Endothelial cell (in vitro differentiated cells): ENCODE measurements at regions not wholly inside any gene's neighbourhood (a gene's known extent, or its start where the extent isn't known, plus 50 kb on each side); places are given as distances from the start of the nearest gene placed in this dataset.
"Not testable (repeated sequence)": the region's sequence is repeated elsewhere in the genome, so short reads cannot be mapped to it uniquely, and the experiment has no call there.

Source experiments
- DNase-seq: peaks from one replicate; pipeline ENCODE4 v3.0.0; 2021; ENCODE audit warnings: low spot score
- H3K27ac Mint-ChIP-seq: one replicate; pipeline ENCODE4 v1.8.0; 2021; ENCODE audit warnings: mixed read lengths, inconsistent platforms; ENCODE audit not compliant: unreplicated experiment
- H3K27me3 Mint-ChIP-seq: one replicate; pipeline ENCODE4 v1.8.0; 2021; ENCODE audit warnings: mild to moderate bottlenecking, moderate library complexity, mixed read lengths, inconsistent platforms; ENCODE audit not compliant: unreplicated experiment
- H3K36me3 Mint-ChIP-seq: one replicate; pipeline ENCODE4 v1.8.0; 2021; ENCODE audit warnings: mild to moderate bottlenecking, low read depth, mixed read lengths, inconsistent platforms; ENCODE audit not compliant: unreplicated experiment
- H3K4me1 Mint-ChIP-seq: one replicate; pipeline ENCODE4 v1.8.0; 2021; ENCODE audit warnings: mild to moderate bottlenecking, mixed read lengths, inconsistent platforms; ENCODE audit not compliant: unreplicated experiment
- H3K4me3 Mint-ChIP-seq: one replicate; pipeline ENCODE4 v1.8.0; 2021; ENCODE audit warnings: mild to moderate bottlenecking, mixed read lengths, inconsistent platforms; ENCODE audit not compliant: unreplicated experiment
- H3K9me3 Mint-ChIP-seq: one replicate; pipeline ENCODE4 v1.8.0; 2021; ENCODE audit warnings: mixed read lengths, inconsistent platforms; ENCODE audit not compliant: unreplicated experiment
- CTCF ChIP-seq: fragments of 200-600 bp; sonication (generic); IDR thresholded peaks from one replicate; pipeline ENCODE4 v1.5.0; 2021; ENCODE audit warnings: antibody characterized with exemption; ENCODE audit not compliant: unreplicated experiment

GRCh38 chr10:63675171-63675570 is 154.0 kb downstream of the REEP3 start:
- peaks cover 31% of the 10 kb centered on the region for H3K4me1 Mint-ChIP-seq
- no peak for DNase-seq
- TF ChIP-seq CTCF = no peak
- H3K36me3 Mint-ChIP-seq = no peaks in the 10 kb centered on the region
- H3K9me3 Mint-ChIP-seq = no peaks in the 10 kb centered on the region
- peaks cover 7% of the 10 kb centered on the region for H3K27me3 Mint-ChIP-seq
- H3K4me3 Mint-ChIP-seq = no peak overlapping the region
- no peak overlapping the region for H3K27ac Mint-ChIP-seq

- Mint-ChIP-seq H3K9me3 (no peaks in the 10 kb centered on the region), H3K4me3 (no peak overlapping the region), H3K4me1 (peaks cover 12% of the 10 kb centered on the region), H3K36me3 (no peaks in the 10 kb centered on the region), H3K27ac (no peak overlapping the region), H3K27me3 (peaks cover 7% of the 10 kb centered on the region)
- DNase-seq = no peak
- TF ChIP-seq CTCF = no peak
Measured at GRCh38 chr10:63677001-63677400, 155.8 kb downstream of the REEP3 start.

- not testable (repeated sequence) for H3K36me3 Mint-ChIP-seq, H3K27ac Mint-ChIP-seq, H3K27me3 Mint-ChIP-seq, H3K9me3 Mint-ChIP-seq, DNase-seq, H3K4me3 Mint-ChIP-seq
- H3K4me1 Mint-ChIP-seq = peaks cover 11% of the 10 kb centered on the region
Measured at GRCh38 chr10:63680545-63680944, 159.3 kb downstream of the REEP3 start.

- no peak overlapping the region for H3K4me3 Mint-ChIP-seq
- H3K27ac Mint-ChIP-seq = no peak overlapping the region
- no peak for DNase-seq
- H3K36me3 Mint-ChIP-seq = no peaks in the 10 kb centered on the region
- no peaks in the 10 kb centered on the region for H3K9me3 Mint-ChIP-seq
- TF ChIP-seq CTCF = no peak
- peaks cover 3% of the 10 kb centered on the region for H3K27me3 Mint-ChIP-seq
- H3K4me1 Mint-ChIP-seq = peaks cover 11% of the 10 kb centered on the region
Measured at GRCh38 chr10:63681993-63682697, 160.9 kb downstream of the REEP3 start.

GRCh38 chr10:63682698-63683052 is 161.5 kb downstream of the REEP3 start:
- peaks cover 11% of the 10 kb centered on the region for H3K4me1 Mint-ChIP-seq
- not testable (repeated sequence) for DNase-seq, H3K4me3 Mint-ChIP-seq, H3K9me3 Mint-ChIP-seq, H3K36me3 Mint-ChIP-seq, H3K27me3 Mint-ChIP-seq, H3K27ac Mint-ChIP-seq

- Mint-ChIP-seq H3K4me1 (peaks cover 11% of the 10 kb centered on the region), H3K27ac (no peak overlapping the region), H3K36me3 (no peaks in the 10 kb centered on the region), H3K9me3 (no peaks in the 10 kb centered on the region), H3K27me3 (peaks cover 3% of the 10 kb centered on the region), H3K4me3 (no peak overlapping the region)
- DNase-seq = no peak
- no peak for TF ChIP-seq CTCF
Measured at GRCh38 chr10:63683223-63683622, 162.0 kb downstream of the REEP3 start.
